Urothelium cell line (cell line): ENCODE measurements at regions not wholly inside any gene's neighbourhood (a gene's known extent, or its start where the extent isn't known, plus 50 kb on each side); places are given as distances from the start of the nearest gene placed in this dataset.

Source experiments
- DNase-seq: peaks from one replicate; pipeline ENCODE4 v3.0.0; 2011; ENCODE audit warnings: low spot score, mixed read lengths
- FAIRE-seq: peaks from 2 replicates; lab custom pipeline; 2011; peaks lifted over from hg19 to GRCh38; lab: Jason Lieb, UNC

DNA sequence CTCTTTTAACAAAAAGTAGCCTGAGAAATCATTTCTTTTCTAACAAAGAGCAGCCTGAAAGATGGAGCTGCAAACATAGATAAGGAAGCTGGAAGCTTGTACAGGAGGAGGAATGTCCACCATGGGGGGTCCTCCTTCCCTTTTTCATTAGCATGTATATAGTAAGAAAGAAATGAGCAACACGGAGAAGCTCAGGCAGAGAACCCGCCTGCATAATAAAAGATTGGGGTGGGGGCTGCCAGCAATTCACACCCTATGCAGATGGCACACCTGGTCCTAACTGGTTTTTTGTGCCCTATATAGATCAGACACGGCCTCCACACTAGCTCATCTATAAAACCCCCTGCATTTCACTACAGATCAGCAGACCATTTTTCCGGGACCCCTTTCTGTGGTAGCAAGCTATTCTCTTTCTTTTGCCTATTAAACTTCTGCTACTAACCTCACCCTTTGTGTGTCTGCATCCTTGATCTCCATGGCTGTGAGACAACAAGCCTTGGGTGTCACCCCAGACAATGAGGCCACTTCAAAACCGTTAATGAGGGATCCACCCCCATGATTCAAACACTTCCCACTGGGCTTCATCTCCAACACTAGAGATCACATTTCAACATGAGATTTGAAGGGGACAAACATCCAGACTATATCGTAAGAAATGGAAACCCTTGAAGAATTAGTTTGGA is 167.5 kb upstream of the FREM2 start:
- FAIRE-seq (no peak), DNase-seq (no peak)

DNA sequence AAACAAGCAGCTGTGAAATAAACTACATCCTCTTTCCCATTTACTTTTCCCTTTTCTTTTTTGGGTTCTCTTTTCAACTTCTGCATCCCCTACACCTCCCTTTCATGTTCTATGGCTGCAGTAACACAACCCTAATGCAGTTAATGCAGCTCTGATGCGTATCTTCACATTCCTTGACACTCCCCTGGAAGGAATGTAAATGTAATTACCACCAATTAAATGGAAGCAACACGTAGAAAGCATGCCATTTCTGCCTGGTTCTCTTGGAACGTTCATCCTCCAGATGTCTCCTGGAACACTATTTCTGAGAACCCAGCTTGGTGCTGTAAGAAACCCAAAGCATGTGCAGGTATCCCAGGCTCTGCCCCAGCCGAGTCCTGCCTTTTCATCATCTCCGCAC is 166.8 kb upstream of the FREM2 start:
- FAIRE-seq = no peak
- DNase-seq = no peak

DNA sequence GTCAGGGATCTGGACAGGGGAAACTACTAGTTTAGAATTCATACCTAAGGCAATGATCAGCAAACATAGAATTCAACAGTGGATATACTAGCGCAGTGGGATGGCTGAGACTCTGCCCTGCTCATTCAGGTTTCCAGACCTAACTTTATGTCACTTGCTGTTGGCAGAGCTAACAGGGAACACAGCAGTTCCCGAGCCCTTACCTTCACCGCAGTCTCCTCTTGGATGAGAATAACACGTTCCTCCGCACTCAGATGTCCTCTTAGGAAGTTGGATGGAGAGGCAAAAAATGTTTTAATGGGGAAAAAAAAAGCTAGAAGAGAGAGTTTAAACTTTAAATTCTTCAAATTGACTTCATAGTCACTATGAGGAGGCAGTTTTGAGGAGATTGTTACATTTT is 159.7 kb upstream of the FREM2 start:
- DNase-seq (no peak), FAIRE-seq (no peak)

GRCh38 chr13:38528986-38529385 is 157.9 kb upstream of the FREM2 start:
- FAIRE-seq (no peak), DNase-seq (no peak)

GRCh38 chr13:38530492-38530891 is 156.4 kb upstream of the FREM2 start:
- no peak for DNase-seq
- no peak for FAIRE-seq

GRCh38 chr13:38535261-38535660 is 151.6 kb upstream of the FREM2 start:
- no peak for DNase-seq

DNA sequence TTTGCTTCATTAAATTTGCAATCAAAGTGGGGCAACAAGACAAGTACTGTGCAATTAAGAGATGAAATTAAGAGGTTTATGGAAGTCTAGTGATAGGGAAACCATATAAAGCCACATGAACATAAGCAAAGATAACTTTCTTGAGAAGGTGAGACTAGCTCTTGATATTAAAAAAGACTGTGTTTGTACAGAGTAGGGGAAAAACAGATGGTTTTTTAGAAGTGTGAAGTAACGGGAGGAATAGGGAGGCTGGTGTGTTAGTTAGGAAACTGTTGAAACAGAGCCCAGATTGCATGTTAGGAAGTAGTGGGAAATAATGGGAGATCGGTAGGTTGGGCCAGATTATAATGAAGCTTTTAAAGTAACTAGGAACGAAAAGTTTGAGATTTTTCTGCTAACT is 149.8 kb upstream of the FREM2 start:
- FAIRE-seq (no peak), DNase-seq (no peak)

More at GRCh38 chr13:38535261-38535660, 151.6 kb upstream of the FREM2 start:
- FAIRE-seq = no peak

GRCh38 chr13:38538422-38538821 is 148.5 kb upstream of the FREM2 start:
- FAIRE-seq (no peak), DNase-seq (no peak)

GRCh38 chr13:38539632-38540031 is 147.2 kb upstream of the FREM2 start:
- FAIRE-seq = no peak
- no peak for DNase-seq

DNA sequence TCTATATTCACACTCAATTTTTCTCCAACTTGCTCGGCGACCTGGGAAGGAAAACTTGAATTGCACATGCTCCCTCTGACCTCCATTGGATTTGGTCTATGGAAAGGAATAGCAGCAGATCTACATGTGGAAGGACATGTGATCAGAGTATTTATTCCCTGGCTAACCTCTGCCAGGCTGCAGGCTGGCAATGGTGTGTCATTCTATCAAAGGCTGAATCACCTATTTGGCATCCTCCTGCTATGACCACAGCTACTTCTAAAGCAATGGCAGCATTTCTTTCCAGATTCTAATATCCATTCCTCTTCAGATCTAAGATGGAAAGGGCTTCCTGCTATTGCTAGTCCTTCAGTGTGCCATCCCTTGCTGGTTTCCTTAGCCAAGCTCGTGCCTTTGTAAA is 144.3 kb upstream of the FREM2 start:
- DNase-seq = peak; percentile 67
- FAIRE-seq = no peak

DNA sequence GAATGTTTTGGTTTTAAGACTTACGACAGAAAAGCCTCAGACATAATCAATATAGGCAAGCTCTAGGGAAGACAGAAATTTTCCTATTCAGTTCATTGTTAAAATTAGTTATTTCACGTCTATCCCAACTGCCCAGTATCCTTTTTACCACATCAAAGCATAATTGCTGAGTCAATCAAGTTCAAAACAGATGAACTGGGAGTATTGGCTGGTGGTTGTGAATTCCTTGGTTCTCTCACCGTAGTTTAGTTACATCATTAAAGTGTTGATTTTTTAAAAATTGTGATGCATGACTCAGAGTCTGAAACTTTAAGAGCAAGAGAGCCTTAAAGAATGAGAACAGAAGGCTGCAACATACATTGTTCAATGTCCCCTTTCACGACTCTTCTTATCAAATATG is 143.3 kb upstream of the FREM2 start:
- DNase-seq (peak; percentile 38), FAIRE-seq (no peak)

DNA sequence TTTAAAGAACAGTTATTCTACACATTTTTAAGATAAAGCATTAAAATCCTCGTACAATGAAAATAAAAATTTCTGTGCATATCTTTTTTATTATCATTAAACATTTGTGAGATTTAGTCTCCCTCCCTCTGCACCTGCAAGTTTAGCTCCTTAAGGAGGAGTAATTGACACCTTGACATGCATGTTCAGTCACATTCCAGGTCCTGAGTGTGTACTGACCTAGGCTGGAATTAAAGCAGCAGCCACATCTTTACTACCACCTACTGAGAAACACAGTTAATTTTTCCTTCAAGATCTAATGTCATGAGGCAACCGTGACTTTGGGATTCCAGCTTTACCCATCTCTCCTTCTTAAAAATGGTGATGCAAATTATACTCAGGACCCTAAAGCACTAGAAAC is 123.1 kb upstream of the FREM2 start:
- DNase-seq (no peak), FAIRE-seq (no peak)

GRCh38 chr13:38564256-38565150 is 122.4 kb upstream of the FREM2 start:
- no peak for FAIRE-seq
- no peak for DNase-seq

GRCh38 chr13:38566023-38566422 is 120.9 kb upstream of the FREM2 start:
- no peak for FAIRE-seq

GRCh38 chr13:38566519-38566918 is 120.4 kb upstream of the FREM2 start:
- no peak for DNase-seq
- no peak for FAIRE-seq

More at GRCh38 chr13:38566023-38566422, 120.9 kb upstream of the FREM2 start:
- no peak for DNase-seq

- DNase-seq (no peak), FAIRE-seq (no peak)
Measured at GRCh38 chr13:38570706-38571105, 116.2 kb upstream of the FREM2 start.

- no peak for DNase-seq
- FAIRE-seq = no peak
Measured at GRCh38 chr13:38575427-38575826, 111.5 kb upstream of the FREM2 start.

GRCh38 chr13:38577048-38577447 is 109.8 kb upstream of the FREM2 start:
- no peak for DNase-seq

GRCh38 chr13:38582133-38582532 is 104.7 kb upstream of the FREM2 start:
- FAIRE-seq (no peak), DNase-seq (peak; percentile 21)

More at GRCh38 chr13:38577048-38577447, 109.8 kb upstream of the FREM2 start:
- no peak for FAIRE-seq

DNA sequence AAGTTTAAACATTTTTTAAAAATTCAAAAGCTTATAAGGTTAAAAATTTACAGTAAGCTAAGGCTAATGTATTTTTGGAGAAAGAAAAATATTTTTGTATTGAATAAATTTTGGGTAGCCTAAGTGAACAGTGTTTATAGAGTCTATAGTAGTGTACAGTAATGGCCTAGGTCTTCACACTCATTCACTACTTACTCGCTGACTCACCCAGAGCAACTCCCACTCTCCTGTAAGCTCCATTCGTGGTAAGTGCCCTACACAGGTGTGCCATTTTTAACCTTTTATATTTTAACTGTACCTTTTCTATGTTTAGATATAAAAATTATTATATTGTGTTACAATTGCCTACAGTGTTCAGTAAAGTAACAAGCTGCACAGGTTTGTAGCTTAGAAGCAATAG is 96.6 kb upstream of the FREM2 start:
- DNase-seq (no peak), FAIRE-seq (no peak)

DNA sequence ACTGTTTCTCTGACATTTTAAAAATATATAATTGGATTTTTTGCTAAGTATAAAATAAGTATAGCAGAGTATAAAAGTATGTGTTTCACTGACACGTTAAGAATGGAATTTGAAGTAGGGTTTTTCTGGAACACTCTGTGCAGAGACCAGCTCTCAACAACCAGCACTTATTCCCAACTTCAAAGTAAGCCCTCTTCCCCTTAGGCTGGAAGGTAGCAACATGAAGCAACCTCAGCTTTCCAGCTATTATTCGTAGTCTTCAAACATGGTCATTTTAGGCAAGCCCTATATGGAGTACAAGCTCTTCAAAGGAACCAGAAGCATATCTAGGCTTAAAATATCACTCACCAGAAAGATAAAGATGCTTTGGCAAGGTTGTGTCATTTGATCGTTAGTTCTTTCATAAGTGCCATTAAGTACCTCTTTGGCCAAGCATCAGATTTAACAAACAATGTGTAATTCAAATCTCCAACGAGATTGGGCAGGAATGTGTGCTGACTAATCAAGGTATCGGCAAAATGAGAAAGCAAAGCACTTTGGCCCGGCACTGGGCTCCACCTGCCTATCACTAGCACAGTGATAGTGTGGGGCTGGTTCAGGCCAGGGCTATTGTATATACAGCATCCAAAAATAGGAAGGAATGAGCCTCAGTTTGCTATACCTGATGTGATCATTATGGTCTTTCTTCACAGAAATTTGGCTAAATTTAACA is 95.9 kb upstream of the FREM2 start:
- FAIRE-seq (no peak), DNase-seq (no peak)
